DOHH2 (cell line): ENCODE measurements at regions not wholly inside any gene's neighbourhood (a gene's known extent, or its start where the extent isn't known, plus 50 kb on each side); places are given as distances from the start of the nearest gene placed in this dataset.

Source experiments
- H3F3A ChIP-seq: fragments of 200-600 bp; sonication (generic), shearing (Covaris generic); 2 replicates; pipeline ENCODE4 v1.6.0; 2016; ENCODE audit warnings: antibody characterized with exemption, mild to moderate bottlenecking; ENCODE audit not compliant: control insufficient read depth, insufficient read depth
- H3K27ac ChIP-seq: fragments of 200-600 bp; sonication (generic); 2 replicates; pipeline ENCODE4 v1.5.1; 2014; ENCODE audit warnings: low read depth, mild to moderate bottlenecking, low read length, moderate library complexity
- H3K27me3 ChIP-seq: fragments of 200-600 bp; sonication (generic); 2 replicates; pipeline ENCODE4 v1.6.1; 2014; ENCODE audit warnings: mild to moderate bottlenecking, low read length, mixed read lengths; ENCODE audit not compliant: control insufficient read depth
- H3K36me3 ChIP-seq: fragments of 200-600 bp; sonication (generic); 2 replicates; pipeline ENCODE4 v1.6.1; 2014; ENCODE audit warnings: mild to moderate bottlenecking, low read length, moderate library complexity, mixed read lengths; ENCODE audit not compliant: control insufficient read depth
- H3K4me1 ChIP-seq: fragments of 200-600 bp; sonication (generic); 2 replicates; pipeline ENCODE4 v1.6.1; 2014; ENCODE audit warnings: mild to moderate bottlenecking, low read length, mixed read lengths; ENCODE audit not compliant: control insufficient read depth
- H3K4me2 ChIP-seq: fragments of 200-600 bp; sonication (generic); 2 replicates; pipeline ENCODE4 v1.6.0; 2014; ENCODE audit warnings: mild to moderate bottlenecking, low read length, moderate library complexity
- H3K4me3 ChIP-seq: fragments of 200-600 bp; sonication (generic); 2 replicates; pipeline ENCODE4 v1.5.1; 2014; ENCODE audit warnings: mild to moderate bottlenecking, low read length, mixed read lengths
- H3K79me2 ChIP-seq: fragments of 200-600 bp; sonication (generic); 2 replicates; pipeline ENCODE4 v1.6.1; 2014; ENCODE audit warnings: mild to moderate bottlenecking, low read length, mixed read lengths; ENCODE audit not compliant: control insufficient read depth
- H3K9me2 ChIP-seq: fragments of 200-600 bp; sonication (generic); replicated peaks from 2 replicates; pipeline ENCODE4 v1.6.1; 2014; ENCODE audit warnings: mild to moderate bottlenecking, low read length, mixed read lengths; ENCODE audit not compliant: control insufficient read depth
- H3K9me3 ChIP-seq: fragments of 200-600 bp; sonication (generic); 2 replicates; pipeline ENCODE4 v1.6.1; 2014; ENCODE audit warnings: antibody characterized with exemption, low read length, mixed read lengths; ENCODE audit not compliant: control insufficient read depth, insufficient read depth
- H4K20me1 ChIP-seq: fragments of 200-600 bp; sonication (generic); 2 replicates; pipeline ENCODE4 v1.6.0; 2014; ENCODE audit warnings: low read depth, mild to moderate bottlenecking, antibody characterized with exemption, low read length, moderate library complexity; ENCODE audit not compliant: control insufficient read depth, insufficient read depth
- CTCF ChIP-seq: fragments of 200-600 bp; sonication (generic); IDR thresholded peaks from one replicate; pipeline ENCODE4 v1.5.1; 2014; ENCODE audit warnings: antibody characterized with exemption, mild to moderate bottlenecking, low read depth, low read length; ENCODE audit not compliant: poor library complexity, severe bottlenecking
- EZH2phosphoT487 ChIP-seq: fragments of 200-600 bp; sonication (generic); IDR thresholded peaks from 2 replicates; pipeline ENCODE4 v1.6.1; 2017; ENCODE audit warnings: borderline replicate concordance, mild to moderate bottlenecking, antibody characterized with exemption, low read length, moderate library complexity, mixed read lengths

GRCh38 chr18:45316127-45316526, 299.1 kb upstream of the SLC14A2 start:
- Histone ChIP-seq H3K4me2 (no peak overlapping the region), H3K4me1 (no peaks in the 10 kb centered on the region), H3F3A (no peaks in the 10 kb centered on the region), H3K27me3 (no peaks in the 10 kb centered on the region), H3K9me3 (no peaks in the 10 kb centered on the region), H3K79me2 (no peaks in the 10 kb centered on the region), H3K27ac (no peak overlapping the region), H3K9me2 (no peaks in the 10 kb centered on the region), H4K20me1 (no peaks in the 10 kb centered on the region), H3K36me3 (no peaks in the 10 kb centered on the region), H3K4me3 (no peak overlapping the region)
- no peak for TF ChIP-seq CTCF
- TF ChIP-seq EZH2phosphoT487: no peak

GRCh38 chr18:45317948-45318640, 297.2 kb upstream of the SLC14A2 start:
- Histone ChIP-seq H3K36me3 (no peaks in the 10 kb centered on the region), H3K27me3 (no peaks in the 10 kb centered on the region), H4K20me1 (no peaks in the 10 kb centered on the region), H3K9me2 (no peaks in the 10 kb centered on the region), H3K4me3 (no peak overlapping the region), H3K27ac (no peak overlapping the region), H3K79me2 (no peaks in the 10 kb centered on the region), H3K4me1 (no peaks in the 10 kb centered on the region), H3F3A (no peaks in the 10 kb centered on the region), H3K4me2 (no peak overlapping the region), H3K9me3 (no peaks in the 10 kb centered on the region)
- TF ChIP-seq CTCF (no peak), EZH2phosphoT487 (no peak)

- Histone ChIP-seq H3F3A (no peaks in the 10 kb centered on the region), H3K9me2 (no peaks in the 10 kb centered on the region), H3K4me2 (no peak overlapping the region), H3K27me3 (no peaks in the 10 kb centered on the region), H3K9me3 (no peaks in the 10 kb centered on the region), H3K79me2 (no peaks in the 10 kb centered on the region), H3K27ac (no peak overlapping the region), H4K20me1 (no peaks in the 10 kb centered on the region), H3K4me3 (no peak overlapping the region), H3K4me1 (no peaks in the 10 kb centered on the region), H3K36me3 (no peaks in the 10 kb centered on the region)
- TF ChIP-seq EZH2phosphoT487 (no peak), CTCF (no peak)
Observed at GRCh38 chr18:45320724-45321123, 294.6 kb upstream of the SLC14A2 start.
